GM19239 (cell line): ENCODE measurements at regions not wholly inside any gene's neighbourhood (a gene's known extent, or its start where the extent isn't known, plus 50 kb on each side); places are given as distances from the start of the nearest gene placed in this dataset.
"Not testable (repeated sequence)": the region's sequence is repeated elsewhere in the genome, so short reads cannot be mapped to it uniquely, and the experiment has no call there.

Experiments used
- DNase-seq: peaks from one replicate; pipeline ENCODE4 v3.0.0; 2011; ENCODE audit warnings: low spot score; ENCODE audit not compliant: insufficient read length
- FAIRE-seq: peaks from 2 replicates; lab custom pipeline; 2011; peaks lifted over from hg19 to GRCh38; lab: Jason Lieb, UNC

GRCh38 chr7:34322841-34323240, 335.2 kb upstream of the NPSR1 start:
- FAIRE-seq: no peak
- no peak for DNase-seq

- DNase-seq (no peak), FAIRE-seq (no peak)
These were observed 330.3 kb upstream of the NPSR1 start for GRCh38 chr7:34327681-34328080.

- no peak for DNase-seq
- no peak for FAIRE-seq
These were observed 327.7 kb upstream of the NPSR1 start for GRCh38 chr7:34330308-34330707.

GRCh38 chr7:34331102-34331501, 326.9 kb upstream of the NPSR1 start:
- no peak for DNase-seq
- FAIRE-seq: no peak

GRCh38 chr7:34332006-34332405, 326.0 kb upstream of the NPSR1 start:
- FAIRE-seq: no peak

GRCh38 chr7:34333184-34333583, 324.8 kb upstream of the NPSR1 start:
- FAIRE-seq (no peak), DNase-seq (no peak)

More at GRCh38 chr7:34332006-34332405, 326.0 kb upstream of the NPSR1 start:
- DNase-seq: no peak

- DNase-seq: no peak
- FAIRE-seq: no peak
These were observed 324.1 kb upstream of the NPSR1 start for GRCh38 chr7:34333925-34334324.

- FAIRE-seq: no peak
- DNase-seq: no peak
These were observed 320.9 kb upstream of the NPSR1 start for GRCh38 chr7:34337163-34337562.

- no peak for FAIRE-seq
- no peak for DNase-seq
These were observed 319.0 kb upstream of the NPSR1 start for GRCh38 chr7:34338961-34339526.

- DNase-seq: no peak
- FAIRE-seq: no peak
These were observed 316.7 kb upstream of the NPSR1 start for GRCh38 chr7:34341326-34341725.

- FAIRE-seq (no peak), DNase-seq (no peak)
These were observed 315.6 kb upstream of the NPSR1 start for GRCh38 chr7:34342387-34342786.

- no peak for DNase-seq
- no peak for FAIRE-seq
These were observed 314.4 kb upstream of the NPSR1 start for GRCh38 chr7:34343667-34344066.

- DNase-seq (no peak), FAIRE-seq (no peak)
These were observed 304.0 kb upstream of the NPSR1 start for GRCh38 chr7:34354011-34354410.

- no peak for FAIRE-seq
- DNase-seq: no peak
These were observed 303.1 kb upstream of the NPSR1 start for GRCh38 chr7:34354899-34355298.

- no peak for DNase-seq
- no peak for FAIRE-seq
These were observed 300.9 kb upstream of the NPSR1 start for GRCh38 chr7:34357068-34357467.

- no peak for FAIRE-seq
These were observed 300.1 kb upstream of the NPSR1 start for GRCh38 chr7:34357946-34358345.

GRCh38 chr7:34358578-34358977, 299.4 kb upstream of the NPSR1 start:
- not testable (repeated sequence) for FAIRE-seq

More at GRCh38 chr7:34357946-34358345, 300.1 kb upstream of the NPSR1 start:
- no peak for DNase-seq

GRCh38 chr7:34361663-34362250, 296.3 kb upstream of the NPSR1 start:
- no peak for FAIRE-seq
- DNase-seq: no peak

More at GRCh38 chr7:34358578-34358977, 299.4 kb upstream of the NPSR1 start:
- not testable (repeated sequence) for DNase-seq

- DNase-seq (no peak), FAIRE-seq (no peak)
These were observed 295.4 kb upstream of the NPSR1 start for GRCh38 chr7:34362621-34363020.

GRCh38 chr7:34364130-34364529, 293.9 kb upstream of the NPSR1 start:
- DNase-seq (no peak), FAIRE-seq (no peak)

- FAIRE-seq (no peak), DNase-seq (no peak)
These were observed 293.0 kb upstream of the NPSR1 start for GRCh38 chr7:34365011-34365410.

- DNase-seq (no peak), FAIRE-seq (no peak)
These were observed 292.4 kb upstream of the NPSR1 start for GRCh38 chr7:34365611-34366010.
